ENCODE measurements at regions not wholly inside any gene's neighbourhood (a gene's known extent, or its start where the extent isn't known, plus 50 kb on each side); places are given as distances from the start of the nearest gene placed in this dataset.

DNA sequence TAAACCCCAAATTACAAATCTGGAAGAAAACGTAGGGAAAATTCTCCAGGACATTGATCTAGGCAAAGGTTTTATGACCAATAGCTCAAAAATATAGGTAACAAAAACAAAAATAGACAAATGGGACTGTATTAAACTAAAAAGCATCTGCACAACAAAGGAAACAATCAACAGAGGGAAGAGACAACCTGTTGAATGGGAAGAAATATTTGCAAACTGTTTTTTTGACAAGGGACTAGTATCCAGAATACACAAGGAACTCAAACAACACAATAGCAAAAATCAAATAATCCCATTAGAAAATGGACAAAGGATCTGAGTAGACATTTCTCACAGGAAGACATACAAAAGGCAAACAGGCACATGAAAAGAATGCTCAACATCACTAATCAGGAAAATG is 386.3 kb downstream of the ENC1 start:
- Histone ChIP-seq H4K20me1 (replicated peaks in 1 of 2; ENCODE audit: control insufficient read depth in 1 of 2, insufficient read depth in 2 of 2, low read length in 2 of 2) (no peaks in the 10 kb centered on the region), H4K91ac (replicated peaks; ENCODE audit: insufficient read length, low read length) (no peak overlapping the region), H3K23me2 (ENCODE audit: low read depth, low read length) (peaks cover 2% of the 10 kb centered on the region; the same call in 1 of the 2 replicates), H2AK5ac (ENCODE audit: low read depth, low read length) (no peak overlapping the region), H2BK15ac (ENCODE audit: low read length) (no peak overlapping the region), H2AFZ (ENCODE audit: low read length) (no peak overlapping the region), H3K56ac (replicated peaks; ENCODE audit: insufficient read length, low read depth, low read length) (no peak overlapping the region), H3K23ac (ENCODE audit: insufficient read length) (no peak overlapping the region), H3K4me1 (replicated peaks in 1 of 4; ENCODE audit: control insufficient read depth in 3 of 4, insufficient read depth in 4 of 4, low read length in 3 of 4) (peaks cover 0 to 12% (median 6%) of the 10 kb centered on the region in 4 experiments; a peak in 4 of 7 replicates), H3K4me3 (ENCODE audit: extremely low read depth in 1 of 4, insufficient read depth in 2 of 4, low read depth in 3 of 4, low read length in 4 of 4) (no peak overlapping the region), H3K27me3 (replicated peaks in 1 of 4; ENCODE audit: control insufficient read depth in 3 of 4, extremely low read depth in 1 of 4, insufficient read depth in 3 of 4, low read length in 3 of 4) (no peaks in the 10 kb centered on the region), H3K4ac (replicated peaks; ENCODE audit: insufficient read length, low read depth, low read length) (no peak overlapping the region), H3K9me3 (ENCODE audit: insufficient read depth in 2 of 2, low read depth in 1 of 2, low read length in 1 of 2) (no peaks in the 10 kb centered on the region), H2BK12ac (ENCODE audit: low read depth, low read length) (no peak overlapping the region), H3K4me2 (ENCODE audit: insufficient read depth in 1 of 2, low read depth in 2 of 2, low read length in 2 of 2) (no peak overlapping the region), H2BK120ac (replicated peaks; ENCODE audit: low read depth, low read length) (no peak overlapping the region), H2BK5ac (ENCODE audit: low read depth, low read length) (no peak overlapping the region), H3K79me1 (ENCODE audit: low read depth, low read length) (no peaks in the 10 kb centered on the region), H3K18ac (ENCODE audit: extremely low read depth, low read length) (no peak overlapping the region), H3K14ac (ENCODE audit: insufficient read length) (no peak overlapping the region), H4K5ac (ENCODE audit: insufficient read length, low read depth, low read length) (no peak overlapping the region), H3K79me2 (ENCODE audit: control insufficient read depth in 1 of 2, insufficient read depth in 2 of 2, low read length in 2 of 2) (no peaks in the 10 kb centered on the region), H4K8ac (ENCODE audit: extremely low read depth, insufficient read depth, low read length) (no peak overlapping the region), H2BK20ac (ENCODE audit: low read length) (no peak overlapping the region), H3K36me3 (ENCODE audit: control insufficient read depth in 2 of 4, insufficient read depth in 4 of 4, low read length in 3 of 4) (no peaks in the 10 kb centered on the region), H3K27ac (ENCODE audit: low read depth, low read length) (no peak overlapping the region), H3K9ac (replicated peaks in 1 of 4; ENCODE audit: extremely low read depth in 1 of 4, low read depth in 3 of 4, low read length in 3 of 4) (no peak overlapping the region)
- DNase-seq (ENCODE audit: low read depth in 1 of 2, low spot score in 2 of 2) (no peak), FAIRE-seq (peak; percentile 42)
- TF ChIP-seq EZH2 (IDR thresholded peaks at IDR 0.05; ENCODE audit: low read depth, low read length, severe bottlenecking) (no peak), HDAC6 (IDR thresholded peaks at IDR 0.05; ENCODE audit: low read depth, low read length) (no peak), SP4 (IDR thresholded peaks at IDR 0.05; ENCODE audit: low read length) (no peak), TBP (IDR thresholded peaks at IDR 0.05; ENCODE audit: low read depth, low read length) (no peak), EGR1 (IDR thresholded peaks at IDR 0.05; ENCODE audit: borderline replicate concordance, low read depth, low read length) (no peak), CBX5 (IDR thresholded peaks at IDR 0.05; ENCODE audit: low read depth, low read length) (no peak), SP1 (IDR thresholded peaks at IDR 0.05; ENCODE audit: low read depth, low read length) (no peak), ATF2 (IDR thresholded peaks at IDR 0.05; ENCODE audit: low read length) (no peak)
- TF ChIP-seq, protein P1, sequence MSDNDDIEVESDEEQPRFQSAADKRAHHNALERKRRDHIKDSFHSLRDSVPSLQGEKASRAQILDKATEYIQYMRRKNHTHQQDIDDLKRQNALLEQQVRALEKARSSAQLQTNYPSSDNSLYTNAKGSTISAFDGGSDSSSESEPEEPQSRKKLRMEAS (IDR thresholded peaks at IDR 0.05) = no peak
- ChIA-PET CTCF (ENCODE audit: partially characterized antibody) (no interaction called here), POLR2A (ENCODE audit: partially characterized antibody) (no interaction called here)
- 82% methylated on average over 1 of the region's 1 CpG; no CpG with 5 or more reads in 1 of the 2 experiments for WGBS, 2 experiments (ENCODE audit: extremely low coverage in 1 of 2, insufficient coverage in 1 of 2, insufficient read length in 1 of 2, insufficient replicate concordance in 2 of 2, low coverage in 1 of 2, low lambda C conversion rate in 2 of 2, missing lambda C conversion rate in 1 of 2)
